ENCODE measurements at regions not wholly inside any gene's neighbourhood (a gene's known extent, or its start where the extent isn't known, plus 50 kb on each side); places are given as distances from the start of the nearest gene placed in this dataset.
"Not testable (repeated sequence)": the region's sequence is repeated elsewhere in the genome, so short reads cannot be mapped to it uniquely, and the experiment has no call there.

DNA sequence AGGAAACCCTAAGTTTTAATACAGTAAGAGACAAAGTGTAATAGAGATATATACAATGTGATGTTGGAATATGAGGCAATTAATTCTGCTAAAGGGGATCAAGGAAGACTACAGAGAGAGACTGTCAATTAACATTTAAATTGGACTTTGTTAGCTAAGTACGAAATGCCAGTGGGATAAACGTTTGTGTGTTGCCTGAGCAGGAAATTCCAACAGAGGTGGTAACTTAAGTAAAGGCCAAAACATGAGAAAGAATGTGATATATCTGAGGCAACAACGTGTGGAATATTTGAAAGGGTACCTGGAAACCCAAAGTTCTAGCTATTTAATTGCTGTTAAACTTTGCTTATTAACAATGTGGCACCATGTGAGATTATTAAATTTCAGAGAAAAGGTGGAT lies 1666.9 kb upstream of the WWC1 start:
- no peak for DNase-seq

DNA sequence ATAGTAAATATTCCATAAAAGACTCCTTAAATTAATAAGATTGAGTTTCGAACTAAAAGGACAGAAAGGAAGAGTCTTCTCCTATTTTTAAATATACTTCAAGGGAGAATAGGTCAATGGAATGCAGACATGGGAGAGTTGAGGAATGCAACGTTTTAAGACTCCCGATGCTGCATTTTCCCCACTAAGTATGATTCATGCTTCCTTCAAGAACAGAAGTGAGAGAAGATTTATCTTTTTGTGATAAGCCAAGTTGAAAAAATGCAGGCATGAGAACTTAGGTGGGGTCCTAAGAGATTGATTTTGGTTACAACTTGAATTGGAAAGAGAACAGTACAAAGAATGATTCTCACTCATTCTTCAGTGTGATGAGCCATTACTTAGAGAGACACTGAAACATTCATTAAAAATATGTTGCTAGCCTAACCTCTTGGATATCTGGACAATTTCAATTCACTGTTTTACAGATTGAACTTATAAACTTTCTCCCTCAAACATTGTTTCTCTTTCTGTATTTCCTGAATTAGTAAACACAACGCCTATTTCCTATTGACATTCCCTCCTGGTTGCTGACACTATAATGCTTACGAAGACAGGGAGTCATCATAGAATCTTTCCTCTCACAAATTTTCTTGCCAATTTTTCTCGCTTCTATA lies 1666.1 kb upstream of the WWC1 start:
- DNase-seq: no peak

DNA sequence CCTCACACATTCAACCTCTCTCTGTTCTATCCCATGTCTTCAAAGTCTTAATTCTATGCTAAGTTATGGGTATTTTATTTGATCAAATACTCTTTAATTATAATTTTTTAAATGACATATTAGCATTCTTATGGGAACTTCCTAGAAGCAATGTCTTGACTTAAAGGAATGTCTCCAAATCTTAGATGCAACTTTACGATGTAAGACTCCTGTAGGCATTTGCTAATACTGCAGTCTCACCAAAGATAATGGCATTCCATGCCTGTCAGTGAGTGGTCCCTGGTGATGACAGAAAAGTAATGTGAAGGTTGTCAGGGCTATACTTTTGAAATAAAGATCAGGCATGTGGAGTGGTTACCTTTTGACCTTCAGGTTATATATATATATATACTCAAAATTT lies 1654.2 kb upstream of the WWC1 start:
- no peak for DNase-seq

DNA sequence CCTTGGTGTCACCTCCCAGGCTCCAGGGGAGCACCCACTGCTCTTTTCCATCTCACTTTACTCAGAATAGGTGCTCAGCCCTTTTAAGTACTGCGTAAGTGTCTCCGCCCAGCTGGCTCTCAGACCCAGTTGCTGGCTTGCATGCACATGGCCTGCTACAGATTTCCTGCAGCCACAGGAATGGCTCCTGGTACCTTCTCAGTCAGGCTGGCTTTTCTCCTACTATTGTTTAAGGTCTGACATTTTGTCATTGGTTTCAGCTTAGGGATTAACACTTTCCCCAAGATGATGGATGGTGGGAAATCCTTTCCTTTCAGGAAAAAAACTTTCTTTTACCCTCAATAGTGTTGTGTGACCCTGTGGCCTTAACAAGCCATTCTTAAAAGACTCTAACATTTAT lies 1652.3 kb upstream of the WWC1 start:
- no peak for DNase-seq

DNA sequence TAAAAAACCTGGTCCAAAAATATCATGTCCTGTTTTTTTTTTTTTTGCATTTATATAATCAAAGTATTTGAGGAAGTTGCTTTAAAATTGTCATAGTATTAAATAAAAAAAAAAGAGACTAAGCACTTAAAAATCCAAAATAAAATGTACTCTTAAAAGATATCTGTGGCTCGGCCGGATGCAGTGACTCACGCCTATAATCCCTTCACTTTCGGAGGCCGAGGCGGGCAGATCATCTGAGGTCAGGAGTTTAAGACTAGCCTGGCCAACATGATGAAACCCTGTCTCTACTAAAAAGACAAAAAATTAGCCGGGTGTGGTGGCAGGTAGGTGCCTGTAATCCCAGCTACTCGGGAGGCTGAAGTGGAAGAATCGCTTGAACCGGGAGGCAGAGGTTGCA lies 1651.3 kb upstream of the WWC1 start:
- not testable (repeated sequence) for DNase-seq

DNA sequence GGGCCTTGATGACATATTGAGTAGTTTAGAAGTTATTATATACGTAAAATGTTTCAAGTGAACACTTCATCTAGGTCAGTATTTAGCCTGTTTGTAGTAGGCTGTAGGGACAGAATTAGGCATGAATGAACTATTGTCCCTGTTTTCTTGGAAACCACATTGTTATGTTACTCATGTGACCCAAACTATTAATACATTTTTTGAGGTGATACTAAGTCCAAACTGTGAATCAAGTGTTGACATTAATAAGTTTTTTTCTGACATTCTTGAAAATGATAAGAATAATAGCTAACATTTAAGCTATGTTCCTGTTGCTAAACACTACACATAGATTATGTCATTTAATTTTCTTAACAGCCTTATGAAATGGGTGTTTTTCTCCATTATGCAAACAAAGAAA lies 1642.7 kb upstream of the WWC1 start:
- DNase-seq: no peak

DNA sequence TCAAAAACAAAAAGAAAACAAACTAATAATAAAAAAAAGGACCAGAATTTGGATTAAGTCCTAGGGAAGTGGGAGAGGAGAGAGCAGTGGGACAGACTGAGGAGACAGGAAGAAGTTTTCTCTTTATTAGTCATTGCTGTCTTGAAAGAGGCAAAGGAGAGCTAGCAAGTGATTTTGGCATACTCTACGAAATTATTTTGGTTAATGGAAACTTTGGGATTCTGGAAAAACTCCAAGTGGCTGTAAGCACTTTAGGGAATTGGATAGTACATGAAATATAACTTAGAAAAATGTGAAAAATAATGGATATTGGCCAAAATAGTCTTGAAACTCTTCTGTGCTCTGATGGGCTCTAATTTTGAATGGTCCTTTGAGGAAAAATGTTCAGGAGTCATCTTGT lies 1641.8 kb upstream of the WWC1 start:
- DNase-seq: no peak

DNA sequence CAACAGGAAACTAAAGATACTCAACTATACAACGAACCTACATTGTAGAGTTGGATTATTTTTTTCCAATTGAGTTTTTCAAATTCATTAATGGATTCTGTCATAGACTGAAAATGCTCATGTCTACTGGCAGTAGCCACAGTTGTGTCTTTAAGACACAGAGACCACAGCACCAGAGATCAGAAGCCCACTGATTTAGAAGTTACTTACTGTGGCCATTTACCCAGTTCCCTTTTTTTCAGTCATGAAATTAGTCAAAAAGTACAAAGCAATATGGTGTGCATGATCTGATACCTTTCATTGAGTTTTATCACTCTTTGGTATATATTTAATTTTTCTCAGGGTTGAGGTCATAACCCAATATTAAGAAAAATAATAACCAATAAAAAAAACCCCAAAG lies 1640.2 kb upstream of the WWC1 start:
- no peak for DNase-seq

DNA sequence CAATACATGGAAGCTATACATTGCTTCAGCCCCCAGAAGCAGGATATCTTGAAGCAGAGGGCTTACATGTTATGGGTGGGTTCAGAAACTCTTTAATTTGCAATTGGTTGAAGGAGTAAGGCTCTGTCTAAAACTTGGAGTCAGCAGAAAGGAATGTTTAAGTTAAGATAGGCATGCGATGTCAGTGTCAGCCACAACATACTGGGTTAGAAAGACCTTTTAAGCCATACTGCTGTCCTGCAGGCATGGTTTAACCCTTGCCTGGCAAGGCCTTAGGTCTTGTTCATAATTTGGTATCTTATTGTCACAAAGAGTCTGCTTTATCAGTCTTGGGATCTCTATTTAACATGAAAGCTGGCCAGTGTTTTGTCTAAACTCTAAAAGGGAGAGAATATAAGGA lies 1619.6 kb upstream of the WWC1 start:
- no peak for DNase-seq

DNA sequence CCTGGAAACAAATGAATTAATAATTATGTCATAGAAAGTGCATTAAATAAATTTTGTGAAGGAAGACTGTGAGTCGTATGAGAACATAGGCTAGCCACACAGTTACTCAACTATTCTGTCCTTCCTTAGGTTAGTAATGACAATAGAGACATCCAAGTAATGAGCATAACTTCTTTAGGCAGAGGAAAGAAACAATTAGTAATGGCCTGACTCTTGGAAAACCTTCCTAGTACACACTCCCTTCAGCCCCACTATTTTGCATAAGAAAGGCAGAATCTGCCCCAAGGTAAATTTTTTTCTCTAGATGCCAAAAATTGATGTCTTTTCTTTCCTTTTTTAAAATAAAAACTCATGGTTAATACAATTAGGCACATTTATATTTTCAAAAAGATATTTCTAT lies 1619.0 kb upstream of the WWC1 start:
- no peak for DNase-seq

DNA sequence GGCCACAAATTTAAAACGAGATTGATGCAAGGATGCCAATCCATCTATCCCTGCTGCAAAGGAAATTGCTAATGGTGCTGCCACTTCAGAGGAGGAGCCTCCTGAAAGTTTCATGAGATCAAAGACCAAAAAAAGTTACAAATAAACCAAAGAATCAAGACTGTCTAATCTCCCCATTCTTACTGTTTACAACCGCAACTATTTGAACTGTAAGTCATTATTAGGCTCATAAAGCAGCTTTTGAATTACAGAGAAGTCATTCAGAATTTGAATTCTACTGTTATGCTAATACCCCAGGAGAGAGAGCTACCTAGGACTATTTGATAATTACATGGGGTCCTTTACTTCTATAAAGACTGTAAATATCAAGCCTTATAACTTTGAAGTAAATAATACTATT lies 1613.6 kb upstream of the WWC1 start:
- no peak for DNase-seq

DNA sequence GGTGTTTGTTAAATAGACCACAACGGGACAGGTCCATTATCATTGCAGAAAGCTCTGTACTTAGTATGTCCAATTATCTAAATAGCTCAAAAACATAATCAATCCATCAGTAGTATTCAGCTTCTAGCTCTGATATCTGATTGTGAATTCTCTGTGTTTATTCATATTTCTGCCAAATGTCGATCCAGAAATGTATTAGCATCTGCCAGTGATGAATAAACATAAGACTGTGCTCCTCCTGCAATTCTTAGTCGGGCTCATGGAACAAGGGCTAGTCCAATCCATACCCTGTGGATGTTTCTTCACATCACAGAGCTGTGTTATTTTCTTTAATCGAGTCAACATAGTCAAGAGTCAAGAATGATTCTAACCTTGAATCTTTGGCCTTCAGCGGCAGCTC lies 1612.1 kb upstream of the WWC1 start:
- no peak for DNase-seq

DNA sequence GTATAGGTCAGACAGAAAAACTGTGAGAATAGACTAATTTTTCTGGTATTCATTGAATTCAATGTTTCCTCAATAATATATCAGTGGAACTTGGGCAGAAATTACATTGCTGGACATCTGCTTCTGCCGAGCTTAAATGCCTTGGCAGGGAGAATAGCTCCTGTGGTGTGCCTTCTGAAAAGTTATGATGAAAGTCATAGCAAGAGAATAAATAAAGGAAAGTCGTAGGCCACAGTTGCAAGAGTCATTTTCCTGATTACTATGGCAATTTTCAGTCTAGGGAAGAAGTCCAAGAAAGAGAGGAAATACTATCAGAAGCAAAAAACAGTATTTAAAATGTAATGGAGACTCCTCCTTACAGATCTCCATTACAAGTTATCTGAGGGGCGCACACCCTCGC lies 1596.1 kb upstream of the WWC1 start:
- DNase-seq: no peak

DNA sequence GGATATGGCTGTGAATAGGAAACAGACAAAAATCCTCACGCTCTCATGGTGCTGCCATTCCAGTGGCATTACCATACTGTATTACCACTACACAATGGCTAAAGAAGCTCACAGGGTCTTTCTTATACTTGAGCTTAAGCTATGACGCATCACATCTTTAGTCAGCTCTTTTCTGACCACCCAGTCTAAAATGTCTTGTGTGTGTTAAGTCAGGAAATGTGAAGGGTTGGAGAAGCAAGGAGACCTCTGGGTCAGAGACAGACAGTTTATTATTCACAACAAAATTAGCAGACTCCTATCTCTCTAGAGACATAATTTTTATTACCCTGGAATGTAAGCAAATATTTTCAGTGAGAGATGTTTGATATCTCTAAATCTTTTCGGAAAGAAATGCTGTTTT lies 1583.2 kb upstream of the WWC1 start:
- no peak for DNase-seq

DNA sequence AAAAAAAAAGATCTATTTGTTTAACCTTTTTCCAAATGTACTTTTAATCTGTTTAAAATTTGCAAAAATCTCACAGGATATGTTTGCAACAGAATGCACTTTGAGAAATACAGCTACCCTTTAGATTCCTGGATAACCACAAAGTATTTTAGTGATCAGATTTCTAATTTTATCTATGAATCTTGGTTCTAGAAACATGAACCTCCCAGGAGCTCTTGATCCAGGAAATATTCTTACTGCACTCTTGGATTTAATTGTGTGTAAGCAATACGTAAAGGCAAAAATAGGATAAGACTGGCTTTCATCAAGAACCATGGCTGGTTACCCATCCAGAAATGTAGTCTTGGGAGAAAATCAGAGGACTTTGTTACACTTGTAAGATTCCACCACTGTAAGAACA lies 1581.8 kb upstream of the WWC1 start:
- DNase-seq: no peak

DNA sequence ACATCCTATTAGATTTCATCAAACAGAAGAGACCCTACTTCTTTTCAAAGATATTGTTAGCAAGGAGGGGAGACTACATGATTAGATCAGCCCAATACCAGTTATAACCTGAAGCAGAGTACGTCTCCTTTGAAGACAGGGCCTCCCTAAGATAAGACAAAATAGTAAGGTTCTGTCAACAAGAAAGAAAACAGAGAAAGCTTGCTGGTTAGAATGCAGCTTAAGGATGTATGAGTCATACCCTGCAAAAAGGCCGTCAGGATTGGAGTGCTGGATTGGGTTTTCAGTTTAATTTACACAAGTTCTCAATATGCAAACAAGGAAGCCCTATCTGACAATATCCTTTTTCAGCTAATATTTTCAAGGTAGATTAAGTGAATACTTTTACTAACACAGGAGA lies 1581.2 kb upstream of the WWC1 start:
- no peak for DNase-seq

DNA sequence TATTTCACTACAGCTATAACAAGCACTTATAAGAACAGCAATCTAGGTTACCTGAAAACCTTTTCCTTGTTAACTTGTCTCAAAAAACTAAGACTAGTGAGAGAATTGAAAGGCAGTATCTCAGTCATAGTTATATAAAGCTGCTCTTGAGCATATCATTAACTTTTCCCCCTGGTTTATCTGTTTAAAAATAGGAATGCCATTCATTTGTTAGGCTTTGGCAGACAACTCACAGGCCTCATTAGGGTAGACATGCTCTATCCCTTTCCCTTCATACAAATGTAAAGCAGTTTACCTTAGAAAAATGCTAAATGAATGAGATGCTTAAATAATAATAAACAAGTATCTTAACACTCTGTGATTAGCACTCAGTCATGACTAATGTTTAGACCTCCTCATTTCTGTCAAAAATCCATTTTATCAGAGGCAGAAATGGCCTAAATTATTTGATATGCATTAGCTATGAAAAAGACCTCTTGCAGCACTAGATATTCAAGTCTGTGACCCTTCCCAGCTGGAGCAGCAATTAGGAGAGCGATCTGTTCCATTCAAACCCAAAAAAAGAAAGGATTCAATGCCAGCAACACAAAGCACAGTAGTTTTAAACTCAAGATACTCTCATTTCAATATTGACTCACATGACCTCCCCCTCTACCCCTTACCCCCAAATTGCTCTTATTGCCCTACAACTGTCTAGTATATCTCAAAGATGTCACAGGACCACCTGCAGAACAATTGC lies 1578.8 kb upstream of the WWC1 start:
- no peak for DNase-seq

DNA sequence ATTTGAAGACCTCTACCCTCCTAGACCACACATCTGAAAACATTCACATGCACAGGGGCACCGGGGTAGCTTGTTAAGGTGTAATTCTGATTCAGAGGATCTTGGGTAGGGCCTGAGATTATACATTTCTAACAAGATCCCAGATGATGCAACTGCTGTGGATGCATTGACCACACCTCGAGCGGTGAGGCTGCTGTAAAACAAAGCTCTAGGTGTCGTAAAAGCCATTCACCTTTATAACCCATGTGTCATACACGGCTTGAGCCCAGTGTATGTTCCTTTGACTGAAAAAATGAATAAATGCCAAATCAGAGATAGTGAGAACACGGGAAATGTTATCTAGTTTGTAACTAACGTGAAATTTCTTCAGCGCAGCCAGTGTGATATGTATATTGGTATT lies 1578.2 kb upstream of the WWC1 start:
- DNase-seq: no peak

DNA sequence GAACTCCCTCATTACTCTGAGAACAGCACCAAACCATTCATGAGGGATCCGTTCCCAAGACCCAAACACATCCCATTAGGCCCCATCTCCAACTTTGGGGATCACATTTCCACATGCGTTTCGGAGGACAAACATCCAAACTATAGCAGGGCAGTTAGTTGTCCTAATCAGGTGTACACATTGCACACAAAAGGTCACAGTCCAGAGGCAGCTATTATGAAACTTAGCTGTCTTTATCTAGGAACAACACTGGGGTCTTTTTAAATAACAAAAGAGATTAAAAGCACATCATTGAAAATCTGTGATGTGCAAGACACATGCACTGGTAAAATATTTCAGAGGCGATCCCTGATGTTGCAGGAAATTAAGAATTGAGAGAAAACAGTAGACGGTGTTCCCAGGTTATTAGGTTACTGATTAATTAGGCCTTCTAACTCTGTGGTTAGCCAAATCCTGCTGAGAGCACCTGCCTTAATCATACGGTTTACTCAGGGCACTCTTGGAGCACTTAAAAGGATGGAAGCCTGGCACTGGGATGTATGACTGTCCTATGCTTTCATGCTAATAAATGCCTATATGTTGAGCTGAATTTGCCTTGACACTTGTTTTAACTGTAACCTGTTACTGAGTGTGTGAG lies 1574.5 kb upstream of the WWC1 start:
- no peak for DNase-seq

DNA sequence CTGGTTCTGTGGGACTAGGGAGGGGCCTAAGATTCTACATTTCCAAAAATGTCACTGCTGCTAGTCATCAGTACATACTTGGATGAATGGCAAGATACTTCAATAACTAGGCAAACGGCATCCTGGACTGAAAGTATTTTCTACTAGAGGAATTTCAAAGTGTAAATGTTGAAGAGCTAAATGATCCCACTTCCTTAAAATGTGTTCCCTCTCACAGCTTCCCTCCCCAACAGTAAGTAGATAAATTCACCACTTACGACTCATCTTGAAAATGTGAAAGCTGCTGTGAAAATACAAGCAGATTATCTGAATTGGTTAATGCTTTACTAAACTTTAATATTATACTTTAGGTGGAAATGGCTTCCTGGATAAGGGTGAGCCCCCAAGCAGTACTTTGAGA lies 1571.5 kb upstream of the WWC1 start:
- DNase-seq: no peak

DNA sequence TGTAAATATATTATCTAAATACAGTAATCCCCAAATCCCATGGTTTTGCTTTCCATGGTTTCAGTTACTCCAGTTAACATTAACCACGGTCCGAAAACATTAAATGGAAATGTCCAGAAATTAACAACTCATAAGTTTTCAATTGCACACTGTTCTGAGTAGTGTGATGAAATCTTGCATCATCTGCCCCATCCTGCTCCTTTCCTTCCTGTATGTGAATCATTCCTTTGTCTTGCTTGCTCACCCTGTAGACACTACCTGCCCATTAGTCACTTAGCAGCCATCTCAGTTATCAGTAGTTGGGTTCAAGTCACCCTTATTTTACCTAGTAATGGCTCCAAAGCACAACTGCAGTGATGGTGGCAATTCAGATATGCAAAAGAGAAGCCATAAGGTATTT lies 1568.5 kb upstream of the WWC1 start:
- DNase-seq: no peak

DNA sequence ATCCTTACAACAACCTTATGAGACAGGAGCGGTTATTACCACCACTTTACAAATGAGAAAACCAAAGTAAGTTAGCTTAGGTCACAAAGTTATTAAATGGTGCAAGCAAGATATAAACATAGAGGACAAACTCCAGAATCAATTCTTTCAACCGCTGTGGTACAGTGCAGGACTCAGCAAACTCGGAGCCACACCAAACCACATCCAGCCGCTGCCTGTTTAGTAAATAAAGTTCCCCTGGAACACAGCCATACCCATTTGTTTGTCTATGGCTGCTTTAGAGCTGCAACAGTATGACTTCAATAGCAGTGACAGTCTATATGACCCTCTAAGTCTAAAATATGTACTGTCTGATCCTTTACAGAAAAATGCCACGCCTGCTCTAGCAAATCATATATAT lies 1567.2 kb upstream of the WWC1 start:
- DNase-seq: no peak

DNA sequence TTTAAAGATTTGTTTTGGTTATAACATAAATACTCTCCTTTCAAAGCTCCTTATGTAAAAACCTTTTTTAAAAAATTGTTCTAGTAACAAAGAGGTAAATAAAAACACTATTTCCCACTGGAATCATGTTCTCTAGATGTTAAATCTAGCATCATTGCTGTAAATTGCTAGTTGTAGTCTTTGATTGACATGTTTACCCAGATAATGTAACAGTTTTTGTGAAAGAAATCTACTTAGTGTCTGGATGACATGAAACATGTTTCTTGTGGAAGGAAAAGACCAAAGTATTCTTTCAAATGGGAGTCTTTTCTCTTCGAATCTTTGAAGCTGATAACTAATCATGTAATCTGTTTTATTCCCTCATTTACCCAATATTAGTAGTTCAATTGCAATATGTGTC lies 1565.9 kb upstream of the WWC1 start:
- no peak for DNase-seq

DNA sequence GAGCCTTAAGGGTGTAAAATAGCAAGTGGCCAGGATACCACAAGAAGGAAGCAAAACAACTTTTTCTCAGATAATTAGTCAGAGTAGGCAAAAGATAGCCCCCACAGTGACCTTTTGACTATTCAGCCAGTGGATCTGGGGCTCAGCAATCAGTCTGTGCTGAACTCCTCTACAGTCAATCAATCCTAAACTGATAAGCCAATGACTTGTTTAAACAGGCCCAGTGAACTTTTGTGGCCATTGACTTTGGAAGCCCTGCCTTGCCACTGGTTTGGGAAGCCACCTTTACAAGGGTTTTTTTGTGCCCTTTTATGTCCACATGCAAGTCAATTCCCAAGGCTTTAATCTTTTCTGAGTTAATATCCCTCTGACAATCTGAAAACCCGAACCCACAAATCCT lies 1565.0 kb upstream of the WWC1 start:
- no peak for DNase-seq

DNA sequence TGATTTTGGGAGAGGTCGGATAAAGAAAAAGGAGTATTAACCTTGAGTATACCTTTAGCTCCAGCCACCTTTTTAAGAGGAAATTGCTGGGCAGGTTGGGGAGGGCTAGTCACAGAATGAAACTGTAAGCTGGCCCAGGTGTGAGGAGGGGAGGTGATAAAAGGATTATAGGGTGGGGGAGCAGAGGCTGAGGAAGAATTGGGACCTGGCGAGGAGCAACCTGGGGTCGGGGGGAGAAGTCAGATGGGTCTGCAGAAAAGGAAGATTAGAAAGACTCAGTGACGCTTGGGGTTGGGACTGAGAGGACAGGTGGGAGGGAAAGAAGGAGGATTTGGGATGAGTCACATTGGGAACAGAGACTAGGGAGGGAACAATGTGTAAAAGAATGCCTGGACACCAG lies 1548.5 kb upstream of the WWC1 start:
- DNase-seq: not testable (repeated sequence)

All from inflammatory macrophage treated with lipopolysaccharide for 4 hours (primary cell).